H4 (cell line): ENCODE measurements at regions not wholly inside any gene's neighbourhood (a gene's known extent, or its start where the extent isn't known, plus 50 kb on each side); places are given as distances from the start of the nearest gene placed in this dataset.
"Not testable (repeated sequence)": the region's sequence is repeated elsewhere in the genome, so short reads cannot be mapped to it uniquely, and the experiment has no call there.

ENCODE experiments used
- DNase-seq: peaks from one replicate; pipeline ENCODE4 v3.0.0-alpha.2; 2015; ENCODE audit warnings: low spot score

- DNase-seq: no peak
Observed at GRCh38 chr18:56316727-56317126, 321.7 kb downstream of the TXNL1 start.

- DNase-seq: no peak
Observed at GRCh38 chr18:56315363-56315762, 323.0 kb downstream of the TXNL1 start.

GRCh38 chr18:56314396-56314795 lies 324.0 kb downstream of the TXNL1 start:
- DNase-seq: peak; percentile 46

- DNase-seq: no peak
Observed at GRCh38 chr18:56312551-56313335, 325.6 kb downstream of the TXNL1 start.

- DNase-seq: no peak
Observed at GRCh38 chr18:56309104-56309503, 329.3 kb downstream of the TXNL1 start.

GRCh38 chr18:56307354-56308170 lies 330.8 kb downstream of the TXNL1 start:
- DNase-seq: no peak

GRCh38 chr18:56306797-56307196 lies 331.6 kb downstream of the TXNL1 start:
- DNase-seq: no peak

- no peak for DNase-seq
Observed at GRCh38 chr18:56305583-56305982, 332.8 kb downstream of the TXNL1 start.

- no peak for DNase-seq
Observed at GRCh38 chr18:56302156-56302555, 336.2 kb downstream of the TXNL1 start.

GRCh38 chr18:56299740-56300139 lies 338.7 kb downstream of the TXNL1 start:
- DNase-seq: no peak

GRCh38 chr18:56298935-56299334 lies 339.5 kb downstream of the TXNL1 start:
- DNase-seq: peak; percentile 63

GRCh38 chr18:56296381-56296780 lies 342.0 kb downstream of the TXNL1 start:
- no peak for DNase-seq

- no peak for DNase-seq
Observed at GRCh38 chr18:56294484-56295183, 343.8 kb downstream of the TXNL1 start.

GRCh38 chr18:56291294-56291693 lies 347.1 kb downstream of the TXNL1 start:
- DNase-seq: no peak

- DNase-seq: no peak
Observed at GRCh38 chr18:56289381-56289780, 349.0 kb downstream of the TXNL1 start.

GRCh38 chr18:56286775-56287325 lies 351.5 kb downstream of the TXNL1 start:
- no peak for DNase-seq

GRCh38 chr18:56285387-56286065 lies 352.9 kb downstream of the TXNL1 start:
- DNase-seq: no peak

- DNase-seq: no peak
Observed at GRCh38 chr18:56284319-56284718, 354.1 kb downstream of the TXNL1 start.

- no peak for DNase-seq
Observed at GRCh38 chr18:56283316-56283715, 355.1 kb downstream of the TXNL1 start.

- DNase-seq: no peak
Observed at GRCh38 chr18:56282234-56283104, 355.9 kb downstream of the TXNL1 start.

- DNase-seq: not testable (repeated sequence)
Observed at GRCh38 chr18:56279816-56280215, 358.6 kb downstream of the TXNL1 start.
